Natural killer cell (primary cell): ENCODE measurements at regions not wholly inside any gene's neighbourhood (a gene's known extent, or its start where the extent isn't known, plus 50 kb on each side); places are given as distances from the start of the nearest gene placed in this dataset.

Experiments used
- ATAC-seq, 3 donors: fragments of 150-1000 bp in 2 of 3; fragments of 200-7000 bp in 1 of 3; cut with Tn5 transposase; 1 replicate in 1 of 3; 2 replicates in 2 of 3; pipeline ENCODE4 v1.10.0; 2021; ENCODE audit warnings: mild to moderate bottlenecking in 2 of 3, moderate library complexity in 2 of 3
- DNase-seq, 2 donors: peaks; one replicate each; pipeline versions ENCODE4 v3.0.0 to v3.0.0-alpha.2; 2013 to 2021; ENCODE audit warnings: mixed read lengths in 1 of 2
- H3K27ac ChIP-seq: one replicate; pipeline ENCODE4 v1.5.1; 2013; ENCODE audit warnings: mild to moderate bottlenecking, low read length
- H3K27me3 ChIP-seq: one replicate; pipeline ENCODE4 v1.6.1; 2013; ENCODE audit warnings: low read length; ENCODE audit not compliant: control insufficient read depth, insufficient read depth
- H3K36me3 ChIP-seq: one replicate; pipeline ENCODE4 v1.6.1; 2013; ENCODE audit warnings: low read length; ENCODE audit not compliant: control insufficient read depth, insufficient read depth
- H3K4me1 ChIP-seq: one replicate; pipeline ENCODE4 v1.6.1; 2013; ENCODE audit warnings: low read length; ENCODE audit not compliant: control insufficient read depth, insufficient read depth
- H3K4me3 ChIP-seq: one replicate; pipeline ENCODE4 v1.5.1; 2013; ENCODE audit warnings: low read length
- H3K9me3 ChIP-seq: one replicate; pipeline ENCODE4 v1.6.1; 2013; ENCODE audit warnings: low read length; ENCODE audit not compliant: control insufficient read depth, insufficient read depth
- H3K27ac Mint-ChIP-seq, 2 donors: one replicate each; pipeline ENCODE4 v1.8.0; 2022; ENCODE audit warnings: mild to moderate bottlenecking in 2 of 2, mixed read lengths in 2 of 2, moderate library complexity in 1 of 2
- H3K27me3 Mint-ChIP-seq, 2 donors: one replicate each; pipeline ENCODE4 v1.8.0; 2022; ENCODE audit warnings: low read depth in 2 of 2, mixed read lengths in 2 of 2
- H3K36me3 Mint-ChIP-seq: one replicate; pipeline ENCODE4 v1.8.0; 2022; ENCODE audit warnings: mixed read lengths
- H3K4me1 Mint-ChIP-seq, 2 donors: one replicate each; pipeline ENCODE4 v1.8.0; 2022; ENCODE audit warnings: mixed read lengths in 2 of 2
- H3K4me3 Mint-ChIP-seq: one replicate; pipeline ENCODE4 v1.8.0; 2022; ENCODE audit warnings: mild to moderate bottlenecking, moderate library complexity, mixed read lengths
- H3K9me3 Mint-ChIP-seq, 2 donors: one replicate each; pipeline ENCODE4 v1.8.0; 2022; ENCODE audit warnings: mixed read lengths in 2 of 2
- CTCF ChIP-seq: fragments of 200-600 bp; IDR thresholded peaks from one replicate; pipeline ENCODE4 v1.8.0; 2022; ENCODE audit warnings: antibody characterized with exemption
- WGBS: methylation state at CpG from one replicate; pipeline ENCODE4 v1.1.7; 2013; ENCODE audit warnings: missing lambda C conversion rate; ENCODE audit not compliant: insufficient coverage; 5-methylcytosine and 5-hydroxymethylcytosine counted together
- intact Hi-C: fragments of 100-400 bp; cut with micrococcal nuclease; formaldehyde crosslinking; loops from one replicate; pipeline ENCODE4 v1.14.2; 2022

GRCh38 chr2:183438541-183438940 lies 314.3 kb downstream of the NUP35 start:
- H3K36me3 ChIP-seq, result no peaks in the 10 kb centered on the region
- no peak for TF ChIP-seq CTCF
- H3K27ac ChIP-seq, result no peak overlapping the region
- 91% methylated on average over 1 of the region's 2 CpGs for WGBS
- Mint-ChIP-seq H3K4me3 (no peak overlapping the region), H3K4me1 (no peaks in the 10 kb centered on the region), H3K36me3 (no peaks in the 10 kb centered on the region), H3K9me3 (peaks cover 15 to 19% of the 10 kb centered on the region in 2 donors), H3K27ac (no peak overlapping the region), H3K27me3 (no peaks in the 10 kb centered on the region)
- DNase-seq (no peak), ATAC-seq (no peak)
- intact Hi-C loops, result no loop called here
- no peaks in the 10 kb centered on the region for H3K4me1 ChIP-seq
- no peaks in the 10 kb centered on the region for H3K27me3 ChIP-seq
- H3K4me3 ChIP-seq, result no peak overlapping the region
- peaks cover 7% of the 10 kb centered on the region for H3K9me3 ChIP-seq

GRCh38 chr2:183455056-183455455 lies 330.8 kb downstream of the NUP35 start:
- H3K27ac Mint-ChIP-seq, result no peak overlapping the region
- DNase-seq, result no peak

GRCh38 chr2:183456177-183456576 lies 331.9 kb downstream of the NUP35 start:
- WGBS, result 95% methylated on average over 2 of the region's 4 CpGs
- intact Hi-C loops, result no loop called here
- Mint-ChIP-seq H3K27ac (no peak overlapping the region), H3K27me3 (no peaks in the 10 kb centered on the region), H3K4me1 (no peaks in the 10 kb centered on the region), H3K36me3 (no peaks in the 10 kb centered on the region), H3K4me3 (no peak overlapping the region), H3K9me3 (peaks cover 20 to 28% of the 10 kb centered on the region in 2 donors)
- Histone ChIP-seq H3K27me3 (no peaks in the 10 kb centered on the region), H3K4me3 (no peak overlapping the region), H3K27ac (no peak overlapping the region), H3K9me3 (peaks cover 6% of the 10 kb centered on the region), H3K4me1 (no peaks in the 10 kb centered on the region), H3K36me3 (no peaks in the 10 kb centered on the region)
- no peak for TF ChIP-seq CTCF
- DNase-seq (no peak), ATAC-seq (no peak)

More at GRCh38 chr2:183455056-183455455, 330.8 kb downstream of the NUP35 start:
- no peak for TF ChIP-seq CTCF
- Histone ChIP-seq H3K4me1 (no peaks in the 10 kb centered on the region), H3K27ac (no peak overlapping the region), H3K27me3 (no peaks in the 10 kb centered on the region), H3K36me3 (no peaks in the 10 kb centered on the region), H3K9me3 (peaks cover 6% of the 10 kb centered on the region), H3K4me3 (no peak overlapping the region)
- intact Hi-C loops, result no loop called here
- 67% methylated on average over 1 of the region's 1 CpG for WGBS
- Mint-ChIP-seq H3K4me3 (no peak overlapping the region), H3K4me1 (no peaks in the 10 kb centered on the region), H3K27me3 (no peaks in the 10 kb centered on the region), H3K36me3 (no peaks in the 10 kb centered on the region), H3K9me3 (peaks cover 21 to 31% of the 10 kb centered on the region in 2 donors)
- ATAC-seq, result no peak

- Histone ChIP-seq H3K4me3 (no peak overlapping the region), H3K27ac (no peak overlapping the region), H3K36me3 (no peaks in the 10 kb centered on the region), H3K27me3 (no peaks in the 10 kb centered on the region), H3K4me1 (no peaks in the 10 kb centered on the region), H3K9me3 (peaks cover 6% of the 10 kb centered on the region)
- Mint-ChIP-seq H3K4me3 (no peak overlapping the region), H3K9me3 (peaks cover 21 to 23% of the 10 kb centered on the region in 2 donors), H3K4me1 (no peaks in the 10 kb centered on the region), H3K27me3 (no peaks in the 10 kb centered on the region), H3K27ac (no peak overlapping the region), H3K36me3 (no peaks in the 10 kb centered on the region)
- ATAC-seq (no peak), DNase-seq (no peak)
- TF ChIP-seq CTCF, result no peak
- intact Hi-C loops, result no loop called here
- WGBS, result 83% methylated on average over 1 of the region's 3 CpGs
Observed at GRCh38 chr2:183458460-183458859, 334.2 kb downstream of the NUP35 start.
